GM12873 (cell line): ENCODE measurements at regions not wholly inside any gene's neighbourhood (a gene's known extent, or its start where the extent isn't known, plus 50 kb on each side); places are given as distances from the start of the nearest gene placed in this dataset.

Experiments used
- TF ChIP-seq, protein P1 (sequence below): IDR thresholded peaks from 2 replicates; pipeline ENCODE4 v1.5.1; 2012; ENCODE audit warnings: low read depth, mild to moderate bottlenecking, moderate library complexity, low read length, control low read depth; ENCODE audit not compliant: insufficient read depth; ENCODE audit errors: missing control alignments

DNA sequence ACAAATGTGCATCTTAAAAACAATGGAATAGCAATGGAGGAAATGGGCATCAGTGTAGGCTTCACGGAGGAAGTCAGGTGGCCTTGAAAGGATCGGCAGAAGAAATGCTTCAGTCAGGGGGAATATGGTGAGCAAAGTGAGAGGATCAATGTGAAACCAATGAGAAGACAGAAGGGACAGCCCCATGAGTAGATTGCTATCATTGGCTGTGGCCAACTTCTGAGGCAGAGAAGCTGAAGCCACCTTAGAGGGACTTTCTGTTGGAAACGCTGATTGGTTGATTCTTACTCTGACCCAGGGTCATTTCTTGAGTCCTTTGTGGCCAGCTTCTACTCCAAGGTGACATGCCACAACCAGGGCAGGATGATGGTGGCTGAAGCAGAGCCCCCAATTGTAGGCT is 130.7 kb upstream of the ZNF648 start:
- TF ChIP-seq, protein P1, sequence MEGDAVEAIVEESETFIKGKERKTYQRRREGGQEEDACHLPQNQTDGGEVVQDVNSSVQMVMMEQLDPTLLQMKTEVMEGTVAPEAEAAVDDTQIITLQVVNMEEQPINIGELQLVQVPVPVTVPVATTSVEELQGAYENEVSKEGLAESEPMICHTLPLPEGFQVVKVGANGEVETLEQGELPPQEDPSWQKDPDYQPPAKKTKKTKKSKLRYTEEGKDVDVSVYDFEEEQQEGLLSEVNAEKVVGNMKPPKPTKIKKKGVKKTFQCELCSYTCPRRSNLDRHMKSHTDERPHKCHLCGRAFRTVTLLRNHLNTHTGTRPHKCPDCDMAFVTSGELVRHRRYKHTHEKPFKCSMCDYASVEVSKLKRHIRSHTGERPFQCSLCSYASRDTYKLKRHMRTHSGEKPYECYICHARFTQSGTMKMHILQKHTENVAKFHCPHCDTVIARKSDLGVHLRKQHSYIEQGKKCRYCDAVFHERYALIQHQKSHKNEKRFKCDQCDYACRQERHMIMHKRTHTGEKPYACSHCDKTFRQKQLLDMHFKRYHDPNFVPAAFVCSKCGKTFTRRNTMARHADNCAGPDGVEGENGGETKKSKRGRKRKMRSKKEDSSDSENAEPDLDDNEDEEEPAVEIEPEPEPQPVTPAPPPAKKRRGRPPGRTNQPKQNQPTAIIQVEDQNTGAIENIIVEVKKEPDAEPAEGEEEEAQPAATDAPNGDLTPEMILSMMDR: no peak

DNA sequence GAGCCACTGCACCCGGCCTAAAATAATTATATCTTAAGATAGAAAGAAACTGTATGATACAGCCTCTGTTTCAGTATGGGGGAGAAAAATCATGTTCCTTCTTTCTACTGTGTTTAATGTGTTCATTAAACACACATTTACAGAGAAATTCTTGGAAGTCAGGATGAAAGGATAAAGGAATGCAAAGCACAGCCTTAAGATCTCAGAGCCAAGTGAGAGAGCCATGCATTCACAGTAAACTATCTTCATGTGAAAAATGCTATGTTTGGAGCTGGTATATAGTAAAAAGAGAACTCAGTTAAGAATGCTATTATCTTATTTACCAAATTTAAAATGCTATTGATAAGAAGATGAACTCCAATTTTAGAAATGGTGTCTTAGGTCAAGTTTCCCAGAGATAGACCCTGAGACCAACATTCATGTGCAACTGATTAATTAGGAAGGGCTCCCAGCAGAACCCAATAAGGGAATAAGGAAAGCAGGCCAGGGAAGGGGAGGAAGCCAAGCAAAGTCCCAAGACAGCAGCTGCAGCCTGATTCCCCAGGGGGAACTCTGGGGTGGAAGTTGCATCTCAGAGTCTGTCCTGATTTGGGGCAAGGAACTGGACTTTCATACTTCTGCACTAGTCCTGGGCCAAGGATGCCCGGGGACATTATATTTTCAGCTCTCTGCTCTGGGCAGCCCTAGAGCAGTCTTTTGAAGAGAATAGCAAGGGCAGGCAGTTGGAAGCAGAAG is 130.0 kb upstream of the ZNF648 start:
- TF ChIP-seq, protein P1: no peak

DNA sequence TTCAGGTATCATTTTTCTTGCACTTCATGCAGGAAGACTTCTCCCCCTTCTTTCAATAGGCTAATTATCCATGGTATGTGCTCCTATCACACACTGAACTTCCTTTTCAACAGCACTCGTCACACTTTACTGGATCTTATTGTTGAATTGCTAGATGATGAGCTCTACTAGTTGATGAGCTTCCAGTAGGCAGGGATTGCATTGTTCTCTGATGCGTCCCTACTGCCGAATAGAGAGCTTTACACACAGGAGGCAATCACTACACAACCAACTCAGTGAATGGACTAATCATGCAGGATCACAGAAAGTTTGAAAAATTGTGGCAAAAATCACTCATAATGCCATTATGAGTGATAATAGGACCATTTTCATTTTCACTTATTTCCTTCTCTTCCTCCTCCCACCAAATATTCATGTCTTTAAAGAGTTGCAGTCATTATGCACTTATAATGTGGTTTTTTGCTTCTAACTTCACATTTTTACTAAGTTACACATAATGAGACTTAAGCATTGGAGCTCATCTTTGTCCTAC is 128.1 kb upstream of the ZNF648 start:
- TF ChIP-seq, protein P1: no peak

DNA sequence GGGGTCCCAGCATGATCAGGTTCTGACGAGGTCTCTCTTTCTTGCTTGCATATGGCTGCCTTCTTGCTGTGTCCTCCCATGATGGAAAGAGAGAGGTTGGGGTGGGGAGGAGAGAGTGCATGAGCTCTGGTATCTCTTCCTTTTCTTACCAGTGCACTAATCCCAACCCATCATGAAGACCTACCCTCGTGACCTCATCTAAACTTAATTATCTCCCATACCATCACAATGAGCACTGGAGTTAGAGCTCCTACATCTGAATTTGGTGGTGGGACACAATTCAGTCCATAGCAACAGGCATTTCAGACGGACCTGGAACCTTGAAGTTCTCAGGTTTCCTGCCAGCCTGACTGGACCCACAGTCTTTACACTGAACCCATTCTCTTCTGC is 125.2 kb upstream of the ZNF648 start:
- TF ChIP-seq, protein P1: no peak

DNA sequence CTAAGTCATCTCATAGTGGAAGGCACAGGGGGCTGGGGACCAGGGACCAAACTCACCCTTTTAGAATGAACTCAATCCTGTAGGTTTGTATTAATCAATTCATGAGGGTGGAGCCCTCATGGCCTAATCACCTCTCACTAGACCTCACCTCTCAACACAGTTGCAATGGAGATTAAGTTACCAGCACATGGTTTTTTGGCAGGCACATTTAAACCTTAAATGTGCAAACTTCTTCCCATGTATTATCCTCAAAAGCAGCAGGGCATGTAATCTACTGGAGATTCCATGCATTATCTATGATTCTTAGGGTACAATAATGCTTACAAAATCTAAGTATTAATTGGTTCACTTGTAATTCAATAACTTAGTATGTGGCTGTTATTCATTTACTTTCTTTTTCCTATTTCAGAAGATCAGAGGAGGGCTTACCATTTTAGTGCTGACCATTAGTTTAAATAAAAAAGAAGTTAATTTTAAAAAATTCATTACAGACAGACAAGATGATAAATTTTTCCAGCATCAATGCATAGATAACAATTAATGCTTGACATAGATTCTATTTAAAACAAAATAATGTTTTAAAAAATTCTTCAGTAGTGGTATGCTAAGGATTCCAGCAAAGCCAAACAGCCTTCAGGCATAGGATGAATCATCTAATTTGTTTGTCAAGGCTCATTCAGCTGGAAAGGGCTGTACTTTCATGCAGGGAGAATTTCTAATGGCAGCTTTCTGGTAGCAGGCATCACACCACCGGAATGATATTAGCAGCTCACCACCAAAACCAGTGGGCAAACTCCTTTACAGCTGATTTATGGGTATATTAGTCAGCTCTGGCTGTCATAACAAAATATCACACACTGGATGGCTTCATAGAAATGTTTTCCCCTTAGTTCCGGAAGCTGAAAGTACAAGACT is 124.6 kb upstream of the ZNF648 start:
- TF ChIP-seq, protein P1: no peak

DNA sequence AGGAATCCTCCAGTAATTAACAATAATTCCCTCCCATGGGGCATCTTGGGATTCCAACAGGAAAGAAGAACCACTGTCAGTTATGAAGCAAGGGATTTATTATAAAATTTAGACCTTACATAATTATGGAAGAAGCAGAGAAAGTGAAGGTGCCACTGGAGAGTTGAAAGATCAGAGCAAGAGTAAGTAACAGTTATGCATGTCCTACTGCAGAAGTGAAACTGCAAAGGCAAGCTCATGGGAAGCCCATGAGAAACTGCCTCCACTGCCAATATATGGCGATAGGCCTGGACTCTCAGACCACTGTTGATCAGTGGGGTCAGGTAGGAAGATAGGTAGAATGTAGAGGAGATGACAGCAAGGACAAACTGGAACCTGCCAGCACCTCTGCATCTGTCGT is 123.6 kb upstream of the ZNF648 start:
- TF ChIP-seq, protein P1: no peak

DNA sequence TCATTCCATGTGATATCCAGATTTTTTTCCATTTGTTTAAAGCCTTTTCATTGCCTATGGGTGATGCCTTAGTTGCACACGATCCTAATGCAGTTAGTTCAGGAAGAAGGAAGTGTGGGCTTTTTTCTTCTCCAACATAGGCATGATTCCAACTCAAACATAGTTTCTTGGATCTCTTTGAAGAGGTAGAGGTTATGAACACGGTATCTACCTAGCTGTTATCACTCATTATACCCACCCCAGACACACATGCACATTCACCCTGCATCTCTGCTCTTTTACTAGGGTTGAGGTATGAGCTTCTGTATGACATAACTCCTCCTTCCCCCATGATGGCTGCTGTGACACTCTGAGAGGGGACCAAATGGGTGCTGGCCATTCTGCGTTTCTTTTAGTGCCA is 122.1 kb upstream of the ZNF648 start:
- TF ChIP-seq, protein P1: no peak
